ENCODE measurements at regions not wholly inside any gene's neighbourhood (a gene's known extent, or its start where the extent isn't known, plus 50 kb on each side); places are given as distances from the start of the nearest gene placed in this dataset.
A peak's percentile ranks its signal among the peaks of the same experiment; 100 is the strongest.

GRCh38 chr4:63460075-63460474 lies 949.2 kb downstream of the TECRL start:
- no peak for DNase-seq

GRCh38 chr4:63459329-63459728 lies 949.9 kb downstream of the TECRL start:
- no peak for DNase-seq

GRCh38 chr4:63458010-63458409 lies 951.2 kb downstream of the TECRL start:
- DNase-seq, result no peak

- DNase-seq, result no peak
Measured at GRCh38 chr4:63440236-63440635, 969.0 kb downstream of the TECRL start.

GRCh38 chr4:63430105-63430504 lies 979.1 kb downstream of the TECRL start:
- no peak for DNase-seq

- DNase-seq, result no peak
Measured at GRCh38 chr4:63396269-63396668, 1013.0 kb downstream of the TECRL start.

- peak; percentile 39 for DNase-seq
Measured at GRCh38 chr4:63393544-63393943, 1015.7 kb downstream of the TECRL start.

GRCh38 chr4:63379750-63380522 lies 1029.3 kb downstream of the TECRL start:
- no peak for DNase-seq

GRCh38 chr4:63371001-63371400 lies 1038.2 kb downstream of the TECRL start:
- no peak for DNase-seq

- DNase-seq, result no peak
Measured at GRCh38 chr4:63361628-63362027, 1047.6 kb downstream of the TECRL start.

GRCh38 chr4:63361066-63361465 lies 1048.2 kb downstream of the TECRL start:
- peak; percentile 37 for DNase-seq

GRCh38 chr4:63349674-63350025 lies 1059.6 kb downstream of the TECRL start:
- DNase-seq, result no peak

- no peak for DNase-seq
Measured at GRCh38 chr4:63348735-63349673, 1060.2 kb downstream of the TECRL start.

- DNase-seq, result no peak
Measured at GRCh38 chr4:63325140-63325539, 1084.1 kb downstream of the TECRL start.

- DNase-seq, result no peak
Measured at GRCh38 chr4:63316633-63317032, 1092.6 kb downstream of the TECRL start.

GRCh38 chr4:63315651-63316050 lies 1093.6 kb downstream of the TECRL start:
- no peak for DNase-seq

- no peak for DNase-seq
Measured at GRCh38 chr4:63308697-63309096, 1100.6 kb downstream of the TECRL start.

GRCh38 chr4:63302792-63303191 lies 1106.5 kb downstream of the TECRL start:
- DNase-seq, result no peak

GRCh38 chr4:63302078-63302477 lies 1107.2 kb downstream of the TECRL start:
- no peak for DNase-seq

GRCh38 chr4:63296773-63297172 lies 1112.5 kb downstream of the TECRL start:
- DNase-seq, result peak; percentile 10

GRCh38 chr4:63275491-63275890 lies 1133.8 kb downstream of the TECRL start:
- DNase-seq, result no peak

- no peak for DNase-seq
Measured at GRCh38 chr4:63269156-63269555, 1140.1 kb downstream of the TECRL start.

GRCh38 chr4:63233671-63234070 lies 1175.6 kb downstream of the TECRL start:
- no peak for DNase-seq

- no peak for DNase-seq
Measured at GRCh38 chr4:63232058-63232457, 1177.2 kb downstream of the TECRL start.
